WTC11 (cell line): ENCODE measurements at regions not wholly inside any gene's neighbourhood (a gene's known extent, or its start where the extent isn't known, plus 50 kb on each side); places are given as distances from the start of the nearest gene placed in this dataset.

Experiments used
- ATAC-seq: fragments of 200-7000 bp; cut with Tn5 transposase; 2 replicates; pipeline ENCODE4 v1.10.0; 2021; ENCODE audit warnings: mild to moderate bottlenecking, moderate library complexity
- CTCF ChIA-PET: fragments of 300-600 bp; sonication (Branson Sonifier 250); formaldehyde crosslinking; loops from one replicate; lab custom pipeline; 2021; ENCODE audit warnings: antibody characterized with exemption; lab: Charles Lee
- POLR2A ChIA-PET: fragments of 350-600 bp; sonication (Branson Sonifier 250); formaldehyde crosslinking; loops from one replicate; lab custom pipeline; 2021; ENCODE audit warnings: antibody characterized with exemption; lab: Charles Lee
- DNase-seq: peaks from one replicate; pipeline ENCODE4 v3.0.0; 2021; ENCODE audit warnings: low spot score
- H3K27ac Mint-ChIP-seq: 2 replicates; pipeline ENCODE4 v1.8.0; 2021; ENCODE audit warnings: mixed read lengths
- H3K27me3 Mint-ChIP-seq: 2 replicates; pipeline ENCODE4 v1.8.0; 2021; ENCODE audit warnings: low read depth, mild to moderate bottlenecking, moderate library complexity, mixed read lengths
- H3K36me3 Mint-ChIP-seq: 2 replicates; pipeline ENCODE4 v1.8.0; 2021; ENCODE audit warnings: mixed read lengths
- H3K4me1 Mint-ChIP-seq: 2 replicates; pipeline ENCODE4 v1.8.0; 2022; ENCODE audit warnings: mixed read lengths
- H3K4me3 Mint-ChIP-seq: 2 replicates; pipeline ENCODE4 v1.8.0; 2021; ENCODE audit warnings: mild to moderate bottlenecking, moderate library complexity, mixed read lengths
- H3K9me3 Mint-ChIP-seq: 2 replicates; pipeline ENCODE4 v1.8.0; 2021; ENCODE audit warnings: mixed read lengths
- ATF2 ChIP-seq: sonication (generic); formaldehyde crosslinking; IDR thresholded peaks from 2 replicates; pipeline ENCODE4 v1.8.1; 2022; ENCODE audit warnings: low read depth, missing genetic modification reagents, borderline replicate concordance
- CBFB ChIP-seq: sonication (generic); formaldehyde crosslinking; IDR thresholded peaks from 2 replicates; pipeline ENCODE4 v1.8.1; 2022; ENCODE audit warnings: mild to moderate bottlenecking, low read depth, missing genetic modification reagents
- CTCF ChIP-seq: fragments of 200-600 bp; IDR thresholded peaks from 2 replicates; pipeline ENCODE4 v1.8.0; 2022; ENCODE audit warnings: antibody characterized with exemption
- ELF4 ChIP-seq: sonication (generic); formaldehyde crosslinking; IDR thresholded peaks from 2 replicates; pipeline ENCODE4 v1.8.1; 2022; ENCODE audit warnings: low read depth, mild to moderate bottlenecking, moderate library complexity, missing genetic modification reagents
- FOXK1 ChIP-seq: sonication (generic); formaldehyde crosslinking; IDR thresholded peaks from 2 replicates; pipeline ENCODE4 v1.8.0; 2022; ENCODE audit warnings: mild to moderate bottlenecking, moderate library complexity, missing genetic modification reagents
- FOXP1 ChIP-seq: sonication (generic); formaldehyde crosslinking; IDR thresholded peaks from 2 replicates; pipeline ENCODE4 v1.8.0; 2022; ENCODE audit warnings: missing genetic modification reagents, mild to moderate bottlenecking, moderate library complexity, borderline replicate concordance
- MXD4 ChIP-seq: fragments of 250-450 bp; sonication (Bioruptor Pico); IDR thresholded peaks from 2 replicates; pipeline ENCODE4 v1.8.0; 2021; ENCODE audit warnings: mild to moderate bottlenecking, moderate library complexity, borderline replicate concordance
- NFYB ChIP-seq: sonication (generic); formaldehyde crosslinking; conservative IDR thresholded peaks from 2 replicates; pipeline ENCODE4 v1.8.0; 2022; ENCODE audit warnings: low read depth, missing genetic modification reagents
- RORB ChIP-seq: fragments of 250-450 bp; sonication (Bioruptor Pico); IDR thresholded peaks from 2 replicates; pipeline ENCODE4 v1.9.0; 2021; ENCODE audit warnings: mild to moderate bottlenecking
- SOX15 ChIP-seq: fragments of 250-450 bp; sonication (Bioruptor Pico); IDR thresholded peaks from 2 replicates; pipeline ENCODE4 v1.9.0; 2021; ENCODE audit warnings: mild to moderate bottlenecking
- SP1 ChIP-seq: sonication (generic); formaldehyde crosslinking; conservative IDR thresholded peaks from 2 replicates; pipeline ENCODE4 v1.8.1; 2022; ENCODE audit warnings: missing genetic modification reagents
- ZNF423 ChIP-seq: fragments of 250-450 bp; sonication (Bioruptor Pico); IDR thresholded peaks from 2 replicates; pipeline ENCODE4 v2.1.2; 2022; ENCODE audit warnings: mild to moderate bottlenecking, moderate library complexity
- ZNF671 ChIP-seq: fragments of 250-450 bp; sonication (Bioruptor Pico); IDR thresholded peaks from 2 replicates; pipeline ENCODE4 v1.8.0; 2021; ENCODE audit warnings: mild to moderate bottlenecking
- TF ChIP-seq, protein P1 (sequence below): fragments of 250-450 bp; sonication (Bioruptor Pico); IDR thresholded peaks from 2 replicates; pipeline ENCODE4 v1.9.0; 2021; ENCODE audit warnings: moderate library complexity, mild to moderate bottlenecking, inconsistent platforms, borderline replicate concordance
- TF ChIP-seq, protein P2 (sequence below): sonication (generic); formaldehyde crosslinking; conservative IDR thresholded peaks from 2 replicates; pipeline ENCODE4 v1.8.1; 2022; ENCODE audit warnings: mild to moderate bottlenecking, missing genetic modification reagents
- TF ChIP-seq, protein P3 (sequence below): sonication (generic); formaldehyde crosslinking; IDR thresholded peaks from 2 replicates; pipeline ENCODE4 v1.8.1; 2023; ENCODE audit warnings: mild to moderate bottlenecking, missing genetic modification reagents, moderate library complexity
- TF ChIP-seq, protein P4 (sequence below): sonication (generic); formaldehyde crosslinking; IDR thresholded peaks from 2 replicates; pipeline ENCODE4 v1.8.0; 2022; ENCODE audit warnings: missing genetic modification reagents

GRCh38 chr4:75141162-75141561 lies 208.2 kb downstream of the PARM1 start (continued):
- TF ChIP-seq MXD4 (CRISPR knock-in tag), result no peak
- no peak for TF ChIP-seq RORB (CRISPR knock-in tag)
- TF ChIP-seq CBFB (CRISPR knock-in tag), result no peak

DNA sequence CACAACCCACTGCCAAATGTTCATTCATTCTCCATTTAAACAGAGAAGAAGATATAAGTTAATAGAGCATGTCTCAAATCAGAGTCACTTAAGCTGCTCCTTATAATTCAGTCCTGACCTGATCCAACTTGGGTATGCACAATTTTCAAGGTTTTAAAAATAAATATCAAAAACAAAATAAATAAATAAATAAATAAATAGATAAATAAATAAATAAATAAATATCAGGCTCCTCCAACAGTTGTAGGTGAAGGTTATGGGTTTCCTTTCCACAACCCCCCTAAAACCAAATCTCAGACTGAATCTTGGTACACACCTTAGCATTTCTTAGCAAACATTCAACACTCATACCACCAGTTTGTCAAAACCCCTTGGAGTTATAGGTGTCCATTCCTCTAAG lies 204.4 kb downstream of the PARM1 start:
- Mint-ChIP-seq H3K36me3 (no peaks in the 10 kb centered on the region), H3K9me3 (no peaks in the 10 kb centered on the region), H3K4me1 (no peaks in the 10 kb centered on the region), H3K27ac (no peak overlapping the region), H3K4me3 (no peak overlapping the region), H3K27me3 (no peaks in the 10 kb centered on the region)
- ATAC-seq, result no peak
- CTCF ChIA-PET, result no interaction called here
- no peak for DNase-seq
- POLR2A ChIA-PET, result no interaction called here
- TF ChIP-seq CTCF, result no peak
- TF ChIP-seq, protein P1, sequence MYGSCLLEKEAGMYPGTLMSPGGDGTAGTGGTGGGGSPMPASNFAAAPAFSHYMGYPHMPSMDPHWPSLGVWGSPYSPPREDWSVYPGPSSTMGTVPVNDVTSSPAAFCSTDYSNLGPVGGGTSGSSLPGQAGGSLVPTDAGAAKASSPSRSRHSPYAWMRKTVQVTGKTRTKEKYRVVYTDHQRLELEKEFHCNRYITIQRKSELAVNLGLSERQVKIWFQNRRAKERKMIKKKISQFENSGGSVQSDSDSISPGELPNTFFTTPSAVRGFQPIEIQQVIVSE (CRISPR knock-in tag), result no peak
- no peak for TF ChIP-seq ELF4 (CRISPR knock-in tag)
- no peak for TF ChIP-seq ZNF423 (CRISPR knock-in tag)
- no peak for TF ChIP-seq FOXK1 (CRISPR knock-in tag)
- TF ChIP-seq, protein P2, sequence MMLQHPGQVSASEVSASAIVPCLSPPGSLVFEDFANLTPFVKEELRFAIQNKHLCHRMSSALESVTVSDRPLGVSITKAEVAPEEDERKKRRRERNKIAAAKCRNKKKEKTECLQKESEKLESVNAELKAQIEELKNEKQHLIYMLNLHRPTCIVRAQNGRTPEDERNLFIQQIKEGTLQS (CRISPR knock-in tag), result no peak
- TF ChIP-seq, protein P3, sequence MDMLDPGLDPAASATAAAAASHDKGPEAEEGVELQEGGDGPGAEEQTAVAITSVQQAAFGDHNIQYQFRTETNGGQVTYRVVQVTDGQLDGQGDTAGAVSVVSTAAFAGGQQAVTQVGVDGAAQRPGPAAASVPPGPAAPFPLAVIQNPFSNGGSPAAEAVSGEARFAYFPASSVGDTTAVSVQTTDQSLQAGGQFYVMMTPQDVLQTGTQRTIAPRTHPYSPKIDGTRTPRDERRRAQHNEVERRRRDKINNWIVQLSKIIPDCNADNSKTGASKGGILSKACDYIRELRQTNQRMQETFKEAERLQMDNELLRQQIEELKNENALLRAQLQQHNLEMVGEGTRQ, result no peak
- TF ChIP-seq SP1, result no peak
- no peak for TF ChIP-seq FOXP1
- TF ChIP-seq ATF2 (CRISPR knock-in tag), result no peak
- TF ChIP-seq NFYB, result no peak
- TF ChIP-seq, protein P4, sequence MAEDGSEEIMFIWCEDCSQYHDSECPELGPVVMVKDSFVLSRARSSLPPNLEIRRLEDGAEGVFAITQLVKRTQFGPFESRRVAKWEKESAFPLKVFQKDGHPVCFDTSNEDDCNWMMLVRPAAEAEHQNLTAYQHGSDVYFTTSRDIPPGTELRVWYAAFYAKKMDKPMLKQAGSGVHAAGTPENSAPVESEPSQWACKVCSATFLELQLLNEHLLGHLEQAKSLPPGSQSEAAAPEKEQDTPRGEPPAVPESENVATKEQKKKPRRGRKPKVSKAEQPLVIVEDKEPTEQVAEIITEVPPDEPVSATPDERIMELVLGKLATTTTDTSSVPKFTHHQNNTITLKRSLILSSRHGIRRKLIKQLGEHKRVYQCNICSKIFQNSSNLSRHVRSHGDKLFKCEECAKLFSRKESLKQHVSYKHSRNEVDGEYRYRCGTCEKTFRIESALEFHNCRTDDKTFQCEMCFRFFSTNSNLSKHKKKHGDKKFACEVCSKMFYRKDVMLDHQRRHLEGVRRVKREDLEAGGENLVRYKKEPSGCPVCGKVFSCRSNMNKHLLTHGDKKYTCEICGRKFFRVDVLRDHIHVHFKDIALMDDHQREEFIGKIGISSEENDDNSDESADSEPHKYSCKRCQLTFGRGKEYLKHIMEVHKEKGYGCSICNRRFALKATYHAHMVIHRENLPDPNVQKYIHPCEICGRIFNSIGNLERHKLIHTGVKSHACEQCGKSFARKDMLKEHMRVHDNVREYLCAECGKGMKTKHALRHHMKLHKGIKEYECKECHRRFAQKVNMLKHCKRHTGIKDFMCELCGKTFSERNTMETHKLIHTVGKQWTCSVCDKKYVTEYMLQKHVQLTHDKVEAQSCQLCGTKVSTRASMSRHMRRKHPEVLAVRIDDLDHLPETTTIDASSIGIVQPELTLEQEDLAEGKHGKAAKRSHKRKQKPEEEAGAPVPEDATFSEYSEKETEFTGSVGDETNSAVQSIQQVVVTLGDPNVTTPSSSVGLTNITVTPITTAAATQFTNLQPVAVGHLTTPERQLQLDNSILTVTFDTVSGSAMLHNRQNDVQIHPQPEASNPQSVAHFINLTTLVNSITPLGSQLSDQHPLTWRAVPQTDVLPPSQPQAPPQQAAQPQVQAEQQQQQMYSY (CRISPR knock-in tag), result no peak
- TF ChIP-seq ZNF671, result no peak
- no peak for TF ChIP-seq SOX15
